ENCODE measurements at regions not wholly inside any gene's neighbourhood (a gene's known extent, or its start where the extent isn't known, plus 50 kb on each side); places are given as distances from the start of the nearest gene placed in this dataset.
"Not testable (repeated sequence)": the region's sequence is repeated elsewhere in the genome, so short reads cannot be mapped to it uniquely, and the experiment has no call there.

GRCh38 chr6:164087211-164087610 lies 672.7 kb downstream of the QKI start:
- Histone ChIP-seq H3K27me3 (ENCODE audit: control insufficient read depth in 1 of 2, insufficient read depth in 2 of 2, low read length in 2 of 2) (no peaks in the 10 kb centered on the region), H3K36me3 (ENCODE audit: control insufficient read depth in 2 of 2, insufficient read depth in 2 of 2, low read length in 2 of 2) (no peaks in the 10 kb centered on the region), H3K27ac (ENCODE audit: low read length) (no peak overlapping the region), H3K4me1 (ENCODE audit: control insufficient read depth, insufficient read depth, low read length) (no peaks in the 10 kb centered on the region), H3K4me3 (ENCODE audit: low read length in 2 of 2) (no peak overlapping the region), H3K9me3 (ENCODE audit: control insufficient read depth in 2 of 2, low read length in 2 of 2) (no peaks in the 10 kb centered on the region), H3K9ac (ENCODE audit: low read length in 2 of 2) (no peak overlapping the region)

- no peak overlapping the region for H3K27ac ChIP-seq (ENCODE audit: low read length)
- H3K9me3 ChIP-seq (ENCODE audit: control insufficient read depth in 2 of 2, low read length in 2 of 2), result no peaks in the 10 kb centered on the region
- H3K4me1 ChIP-seq (ENCODE audit: control insufficient read depth, insufficient read depth, low read length), result no peaks in the 10 kb centered on the region
- no peaks in the 10 kb centered on the region for H3K36me3 ChIP-seq (ENCODE audit: control insufficient read depth in 2 of 2, insufficient read depth in 2 of 2, low read length in 2 of 2)
- no peaks in the 10 kb centered on the region for H3K27me3 ChIP-seq (ENCODE audit: control insufficient read depth in 1 of 2, insufficient read depth in 2 of 2, low read length in 2 of 2)
- H3K4me3 ChIP-seq (ENCODE audit: low read length in 2 of 2), result no peak overlapping the region
- peak overlapping the region in 1 of 2 donors; percentile 22 for H3K9ac ChIP-seq (ENCODE audit: low read length in 2 of 2)
Observed at GRCh38 chr6:164086076-164086887, 671.8 kb downstream of the QKI start.

- H3K4me1 ChIP-seq (ENCODE audit: control insufficient read depth, insufficient read depth, low read length), result no peaks in the 10 kb centered on the region
- no peaks in the 10 kb centered on the region for H3K27me3 ChIP-seq (ENCODE audit: control insufficient read depth in 1 of 2, insufficient read depth in 2 of 2, low read length in 2 of 2)
- no peaks in the 10 kb centered on the region for H3K9me3 ChIP-seq (ENCODE audit: control insufficient read depth in 2 of 2, low read length in 2 of 2)
- H3K4me3 ChIP-seq (ENCODE audit: low read length in 2 of 2), result no peak overlapping the region
- peak overlapping the region in 1 of 2 donors; percentile 22 for H3K9ac ChIP-seq (ENCODE audit: low read length in 2 of 2)
- H3K36me3 ChIP-seq (ENCODE audit: control insufficient read depth in 2 of 2, insufficient read depth in 2 of 2, low read length in 2 of 2), result no peaks in the 10 kb centered on the region
- H3K27ac ChIP-seq (ENCODE audit: low read length), result no peak overlapping the region
Observed at GRCh38 chr6:164085091-164086075, 670.9 kb downstream of the QKI start.

GRCh38 chr6:164079275-164079600 lies 664.7 kb downstream of the QKI start:
- no peak overlapping the region for H3K4me3 ChIP-seq (ENCODE audit: low read length in 2 of 2)
- H3K9me3 ChIP-seq (ENCODE audit: control insufficient read depth in 2 of 2, low read length in 2 of 2), result no peaks in the 10 kb centered on the region
- no peaks in the 10 kb centered on the region for H3K4me1 ChIP-seq (ENCODE audit: control insufficient read depth, insufficient read depth, low read length)
- no peak overlapping the region for H3K9ac ChIP-seq (ENCODE audit: low read length in 2 of 2)
- no peaks in the 10 kb centered on the region for H3K27me3 ChIP-seq (ENCODE audit: control insufficient read depth in 1 of 2, insufficient read depth in 2 of 2, low read length in 2 of 2)
- H3K36me3 ChIP-seq (ENCODE audit: control insufficient read depth in 2 of 2, insufficient read depth in 2 of 2, low read length in 2 of 2), result no peaks in the 10 kb centered on the region
- H3K27ac ChIP-seq (ENCODE audit: low read length), result no peak overlapping the region

GRCh38 chr6:164078532-164079274 lies 664.2 kb downstream of the QKI start:
- H3K9me3 ChIP-seq (ENCODE audit: control insufficient read depth in 2 of 2, low read length in 2 of 2), result no peaks in the 10 kb centered on the region
- H3K27ac ChIP-seq (ENCODE audit: low read length), result no peak overlapping the region
- H3K4me3 ChIP-seq (ENCODE audit: low read length in 2 of 2), result no peak overlapping the region
- no peak overlapping the region for H3K9ac ChIP-seq (ENCODE audit: low read length in 2 of 2)
- H3K36me3 ChIP-seq (ENCODE audit: control insufficient read depth in 2 of 2, insufficient read depth in 2 of 2, low read length in 2 of 2), result no peaks in the 10 kb centered on the region
- H3K4me1 ChIP-seq (ENCODE audit: control insufficient read depth, insufficient read depth, low read length), result no peaks in the 10 kb centered on the region
- H3K27me3 ChIP-seq (ENCODE audit: control insufficient read depth in 1 of 2, insufficient read depth in 2 of 2, low read length in 2 of 2), result no peaks in the 10 kb centered on the region

GRCh38 chr6:164076818-164077532 lies 662.5 kb downstream of the QKI start:
- H3K27ac ChIP-seq (ENCODE audit: low read length); H3K4me3 ChIP-seq (ENCODE audit: low read length in 2 of 2); H3K36me3 ChIP-seq (ENCODE audit: control insufficient read depth in 2 of 2, insufficient read depth in 2 of 2, low read length in 2 of 2); H3K27me3 ChIP-seq (ENCODE audit: control insufficient read depth in 1 of 2, insufficient read depth in 2 of 2, low read length in 2 of 2); H3K9me3 ChIP-seq (ENCODE audit: control insufficient read depth in 2 of 2, low read length in 2 of 2); H3K9ac ChIP-seq (ENCODE audit: low read length in 2 of 2); H3K4me1 ChIP-seq (ENCODE audit: control insufficient read depth, insufficient read depth, low read length): not testable (repeated sequence)

- H3K27me3 ChIP-seq (ENCODE audit: control insufficient read depth in 1 of 2, insufficient read depth in 2 of 2, low read length in 2 of 2), result no peaks in the 10 kb centered on the region
- no peaks in the 10 kb centered on the region for H3K36me3 ChIP-seq (ENCODE audit: control insufficient read depth in 2 of 2, insufficient read depth in 2 of 2, low read length in 2 of 2)
- H3K4me1 ChIP-seq (ENCODE audit: control insufficient read depth, insufficient read depth, low read length), result no peaks in the 10 kb centered on the region
- no peak overlapping the region for H3K4me3 ChIP-seq (ENCODE audit: low read length in 2 of 2)
- no peak overlapping the region for H3K27ac ChIP-seq (ENCODE audit: low read length)
- H3K9ac ChIP-seq (ENCODE audit: low read length in 2 of 2), result no peak overlapping the region
- no peaks in the 10 kb centered on the region for H3K9me3 ChIP-seq (ENCODE audit: control insufficient read depth in 2 of 2, low read length in 2 of 2)
Observed at GRCh38 chr6:164075981-164076615, 661.6 kb downstream of the QKI start.

GRCh38 chr6:164072240-164072666 lies 657.7 kb downstream of the QKI start:
- H3K27ac ChIP-seq (ENCODE audit: low read length), result no peak overlapping the region

GRCh38 chr6:164069350-164069990 lies 655.0 kb downstream of the QKI start:
- no peaks in the 10 kb centered on the region for H3K9me3 ChIP-seq (ENCODE audit: control insufficient read depth in 2 of 2, low read length in 2 of 2)
- H3K27me3 ChIP-seq (ENCODE audit: control insufficient read depth in 1 of 2, insufficient read depth in 2 of 2, low read length in 2 of 2), result no peaks in the 10 kb centered on the region
- H3K27ac ChIP-seq (ENCODE audit: low read length), result no peak overlapping the region
- no peak overlapping the region for H3K4me3 ChIP-seq (ENCODE audit: low read length in 2 of 2)
- no peaks in the 10 kb centered on the region for H3K4me1 ChIP-seq (ENCODE audit: control insufficient read depth, insufficient read depth, low read length)
- no peak overlapping the region for H3K9ac ChIP-seq (ENCODE audit: low read length in 2 of 2)
- no peaks in the 10 kb centered on the region for H3K36me3 ChIP-seq (ENCODE audit: control insufficient read depth in 2 of 2, insufficient read depth in 2 of 2, low read length in 2 of 2)

More at GRCh38 chr6:164072240-164072666, 657.7 kb downstream of the QKI start:
- no peak overlapping the region for H3K4me3 ChIP-seq (ENCODE audit: low read length in 2 of 2)
- H3K36me3 ChIP-seq (ENCODE audit: control insufficient read depth in 2 of 2, insufficient read depth in 2 of 2, low read length in 2 of 2), result no peaks in the 10 kb centered on the region
- H3K4me1 ChIP-seq (ENCODE audit: control insufficient read depth, insufficient read depth, low read length), result no peaks in the 10 kb centered on the region
- no peak overlapping the region for H3K9ac ChIP-seq (ENCODE audit: low read length in 2 of 2)
- no peaks in the 10 kb centered on the region for H3K27me3 ChIP-seq (ENCODE audit: control insufficient read depth in 1 of 2, insufficient read depth in 2 of 2, low read length in 2 of 2)
- H3K9me3 ChIP-seq (ENCODE audit: control insufficient read depth in 2 of 2, low read length in 2 of 2), result no peaks in the 10 kb centered on the region

Data from stomach smooth muscle (tissue), 2 donors.